ENCODE measurements at regions not wholly inside any gene's neighbourhood (a gene's known extent, or its start where the extent isn't known, plus 50 kb on each side); places are given as distances from the start of the nearest gene placed in this dataset.

DNA sequence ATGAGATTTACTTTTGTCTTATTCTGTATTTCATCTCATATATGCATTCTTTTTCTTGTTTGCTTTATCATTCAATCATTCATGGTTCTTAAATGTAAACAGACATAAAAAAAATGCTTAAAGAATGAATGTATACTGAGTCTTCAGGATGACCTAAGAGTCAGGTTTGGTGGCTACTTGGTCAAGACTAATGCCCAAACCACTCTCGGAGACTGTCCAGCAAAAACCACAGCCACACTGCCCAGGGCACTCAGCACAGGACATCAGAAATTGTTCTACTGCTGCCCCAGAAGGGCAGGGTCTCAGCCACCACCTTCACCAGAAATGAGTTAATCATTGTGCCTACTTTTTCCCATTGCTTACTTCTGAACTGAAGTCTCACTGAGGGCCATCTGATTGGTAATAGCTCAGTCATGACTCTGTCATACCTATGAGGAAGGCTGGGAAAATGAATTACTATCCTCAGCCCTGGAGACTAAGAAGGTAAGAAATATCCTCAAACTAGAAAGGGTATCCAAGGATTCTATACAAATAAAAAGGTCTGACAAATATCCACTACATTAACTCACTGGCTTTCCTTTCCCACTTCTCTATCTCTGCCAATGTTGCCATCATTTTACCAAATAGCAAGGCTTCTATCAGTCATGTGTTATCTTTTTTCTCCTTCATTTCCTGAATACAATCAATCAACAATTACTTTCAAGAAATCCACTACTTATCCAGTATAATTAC, 236.1 kb downstream of the CETN3 start:
- Histone ChIP-seq H3K36me3 (ENCODE audit: insufficient read depth, low read length) (no peaks in the 10 kb centered on the region), H3K9ac (ENCODE audit: low read length) (peak overlapping the region; percentile 13), H3K27ac (ENCODE audit: low read depth, low read length) (peak overlapping the region; percentile 29), H3K9me3 (ENCODE audit: insufficient read depth, low read depth, low read length) (no peaks in the 10 kb centered on the region), H3K4me2 (ENCODE audit: low read length) (no peak overlapping the region), H2AFZ (ENCODE audit: low read depth, low read length) (no peak overlapping the region), H3K4me1 (ENCODE audit: insufficient read depth, low read length) (no peaks in the 10 kb centered on the region), H3K4me3 (ENCODE audit: insufficient read depth, low read depth, low read length) (no peak overlapping the region), H3K27me3 (ENCODE audit: insufficient read depth, low read length) (no peaks in the 10 kb centered on the region), H3K79me2 (ENCODE audit: insufficient read depth, low read length) (no peaks in the 10 kb centered on the region), H4K20me1 (ENCODE audit: insufficient read depth, low read length) (no peaks in the 10 kb centered on the region)
- Mint-ChIP-seq H3K4me3 (ENCODE audit: unreplicated experiment) (no peak overlapping the region), H3K27me3 (ENCODE audit: low read depth, unreplicated experiment) (peaks cover 4% of the 10 kb centered on the region), H3K27ac (ENCODE audit: unreplicated experiment) (no peak overlapping the region), H3K36me3 (ENCODE audit: low read depth, unreplicated experiment) (no peaks in the 10 kb centered on the region), H3K4me1 (ENCODE audit: low read depth, unreplicated experiment) (no peaks in the 10 kb centered on the region), H3K9me3 (ENCODE audit: unreplicated experiment) (peaks cover 6% of the 10 kb centered on the region)
- FAIRE-seq (no peak), DNase-seq (ENCODE audit: low read depth) (peak; percentile 85)
- TF ChIP-seq EZH2 (IDR thresholded peaks at IDR 0.05; ENCODE audit: insufficient read depth, low read length), result no peak
- TF ChIP-seq, protein P1, sequence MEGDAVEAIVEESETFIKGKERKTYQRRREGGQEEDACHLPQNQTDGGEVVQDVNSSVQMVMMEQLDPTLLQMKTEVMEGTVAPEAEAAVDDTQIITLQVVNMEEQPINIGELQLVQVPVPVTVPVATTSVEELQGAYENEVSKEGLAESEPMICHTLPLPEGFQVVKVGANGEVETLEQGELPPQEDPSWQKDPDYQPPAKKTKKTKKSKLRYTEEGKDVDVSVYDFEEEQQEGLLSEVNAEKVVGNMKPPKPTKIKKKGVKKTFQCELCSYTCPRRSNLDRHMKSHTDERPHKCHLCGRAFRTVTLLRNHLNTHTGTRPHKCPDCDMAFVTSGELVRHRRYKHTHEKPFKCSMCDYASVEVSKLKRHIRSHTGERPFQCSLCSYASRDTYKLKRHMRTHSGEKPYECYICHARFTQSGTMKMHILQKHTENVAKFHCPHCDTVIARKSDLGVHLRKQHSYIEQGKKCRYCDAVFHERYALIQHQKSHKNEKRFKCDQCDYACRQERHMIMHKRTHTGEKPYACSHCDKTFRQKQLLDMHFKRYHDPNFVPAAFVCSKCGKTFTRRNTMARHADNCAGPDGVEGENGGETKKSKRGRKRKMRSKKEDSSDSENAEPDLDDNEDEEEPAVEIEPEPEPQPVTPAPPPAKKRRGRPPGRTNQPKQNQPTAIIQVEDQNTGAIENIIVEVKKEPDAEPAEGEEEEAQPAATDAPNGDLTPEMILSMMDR (IDR thresholded peaks at IDR 0.05; ENCODE audit: insufficient read depth, low read depth, low read length), result no peak

GRCh38 chr5:90171466-90171865, 238.1 kb downstream of the CETN3 start:
- H3K4me3 ChIP-seq (ENCODE audit: insufficient read depth, low read depth, low read length), result no peak overlapping the region
- no peak overlapping the region for H2AFZ ChIP-seq (ENCODE audit: low read depth, low read length)
- H3K27me3 ChIP-seq (ENCODE audit: insufficient read depth, low read length), result no peaks in the 10 kb centered on the region
- no peak for TF ChIP-seq EZH2 (IDR thresholded peaks at IDR 0.05; ENCODE audit: insufficient read depth, low read length)
- TF ChIP-seq, protein P1 (IDR thresholded peaks at IDR 0.05; ENCODE audit: insufficient read depth, low read depth, low read length), result no peak
- Mint-ChIP-seq H3K27ac (ENCODE audit: unreplicated experiment) (no peak overlapping the region), H3K4me3 (ENCODE audit: unreplicated experiment) (no peak overlapping the region), H3K9me3 (ENCODE audit: unreplicated experiment) (peaks cover 3% of the 10 kb centered on the region), H3K4me1 (ENCODE audit: low read depth, unreplicated experiment) (no peaks in the 10 kb centered on the region), H3K27me3 (ENCODE audit: low read depth, unreplicated experiment) (peaks cover 7% of the 10 kb centered on the region), H3K36me3 (ENCODE audit: low read depth, unreplicated experiment) (no peaks in the 10 kb centered on the region)
- H3K27ac ChIP-seq (ENCODE audit: low read depth, low read length), result no peak overlapping the region
- H3K4me1 ChIP-seq (ENCODE audit: insufficient read depth, low read length), result no peaks in the 10 kb centered on the region
- no peak overlapping the region for H3K4me2 ChIP-seq (ENCODE audit: low read length)
- no peaks in the 10 kb centered on the region for H3K9me3 ChIP-seq (ENCODE audit: insufficient read depth, low read depth, low read length)
- peak; percentile 20 for DNase-seq (ENCODE audit: low read depth)
- no peaks in the 10 kb centered on the region for H4K20me1 ChIP-seq (ENCODE audit: insufficient read depth, low read length)
- no peaks in the 10 kb centered on the region for H3K36me3 ChIP-seq (ENCODE audit: insufficient read depth, low read length)
- no peak for FAIRE-seq
- no peaks in the 10 kb centered on the region for H3K79me2 ChIP-seq (ENCODE audit: insufficient read depth, low read length)
- H3K9ac ChIP-seq (ENCODE audit: low read length), result no peak overlapping the region

GRCh38 chr5:90170261-90170660, 239.3 kb downstream of the CETN3 start:
- H3K27me3 ChIP-seq (ENCODE audit: insufficient read depth, low read length), result no peaks in the 10 kb centered on the region
- H3K4me1 Mint-ChIP-seq (ENCODE audit: low read depth, unreplicated experiment), result no peaks in the 10 kb centered on the region
- peaks cover 7% of the 10 kb centered on the region for H3K27me3 Mint-ChIP-seq (ENCODE audit: low read depth, unreplicated experiment)
- no peak overlapping the region for H3K9ac ChIP-seq (ENCODE audit: low read length)
- H3K9me3 ChIP-seq (ENCODE audit: insufficient read depth, low read depth, low read length), result no peaks in the 10 kb centered on the region
- no peak for TF ChIP-seq EZH2 (IDR thresholded peaks at IDR 0.05; ENCODE audit: insufficient read depth, low read length)
- TF ChIP-seq, protein P1 (IDR thresholded peaks at IDR 0.05; ENCODE audit: insufficient read depth, low read depth, low read length), result no peak
- H3K36me3 ChIP-seq (ENCODE audit: insufficient read depth, low read length), result no peaks in the 10 kb centered on the region
- H3K4me1 ChIP-seq (ENCODE audit: insufficient read depth, low read length), result no peaks in the 10 kb centered on the region
- no peak overlapping the region for H3K27ac Mint-ChIP-seq (ENCODE audit: unreplicated experiment)
- FAIRE-seq, result no peak
- H2AFZ ChIP-seq (ENCODE audit: low read depth, low read length), result no peak overlapping the region
- DNase-seq (ENCODE audit: low read depth), result no peak
- no peaks in the 10 kb centered on the region for H3K36me3 Mint-ChIP-seq (ENCODE audit: low read depth, unreplicated experiment)
- H3K79me2 ChIP-seq (ENCODE audit: insufficient read depth, low read length), result no peaks in the 10 kb centered on the region
- no peak overlapping the region for H3K4me3 ChIP-seq (ENCODE audit: insufficient read depth, low read depth, low read length)
- H3K27ac ChIP-seq (ENCODE audit: low read depth, low read length), result no peak overlapping the region
- no peaks in the 10 kb centered on the region for H4K20me1 ChIP-seq (ENCODE audit: insufficient read depth, low read length)
- H3K4me3 Mint-ChIP-seq (ENCODE audit: unreplicated experiment), result no peak overlapping the region
- no peak overlapping the region for H3K4me2 ChIP-seq (ENCODE audit: low read length)
- H3K9me3 Mint-ChIP-seq (ENCODE audit: unreplicated experiment), result no peaks in the 10 kb centered on the region
